ENCODE measurements at regions not wholly inside any gene's neighbourhood (a gene's known extent, or its start where the extent isn't known, plus 50 kb on each side); places are given as distances from the start of the nearest gene placed in this dataset.

DNA sequence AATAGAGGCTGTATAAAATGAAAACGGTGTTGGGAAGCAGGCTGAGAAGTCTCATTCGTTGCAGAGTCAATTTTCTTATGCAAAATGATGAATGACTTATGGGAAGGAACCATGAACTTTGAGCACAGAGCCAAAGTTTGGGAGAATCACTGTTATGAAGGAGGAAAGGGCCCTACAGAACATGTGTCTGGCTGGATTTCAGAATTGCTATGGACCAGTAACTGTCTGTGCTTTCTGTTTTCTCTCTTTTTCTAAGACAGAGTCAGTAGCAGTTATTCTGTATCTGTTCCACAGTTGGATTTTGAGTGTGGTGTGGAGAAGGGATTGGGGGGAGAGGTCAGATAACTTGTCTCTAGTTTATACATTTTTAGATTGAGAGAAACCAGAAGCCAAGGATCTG lies 265.0 kb upstream of the HS3ST1 start:
- no peak for TF ChIP-seq POLR2A (IDR thresholded peaks at IDR 0.05)
- TF ChIP-seq EP300 (IDR thresholded peaks at IDR 0.05), result no peak

All from sigmoid colon (tissue), 4 donors.